SK-N-SH (cell line): ENCODE measurements at regions not wholly inside any gene's neighbourhood (a gene's known extent, or its start where the extent isn't known, plus 50 kb on each side); places are given as distances from the start of the nearest gene placed in this dataset.

Experiments
- CTCF ChIA-PET: fragments of 300-600, 350-600 bp; formaldehyde crosslinking; extraction: SDS; loops from one replicate; lab custom pipeline; 2021; lab: Yijun Ruan, JAX
- POLR2A ChIA-PET: fragments of 350-600 bp; sonication (Branson Sonifier 250); formaldehyde crosslinking; extraction: SDS; loops from one replicate; lab custom pipeline; 2020; ENCODE audit warnings: antibody characterized with exemption, inconsistent platforms; lab: Yijun Ruan, JAX
- DNase-seq: peaks from one replicate; pipeline ENCODE4 v3.0.0; 2012
- H2AFZ ChIP-seq: fragments of 200-600 bp; sonication (generic); 2 replicates; pipeline ENCODE4 v1.8.1; 2016; ENCODE audit warnings: antibody characterized with exemption, mild to moderate bottlenecking, low read depth
- H3F3A ChIP-seq: fragments of 200-600 bp; sonication (generic); replicated peaks from 2 replicates; pipeline ENCODE3; 2016; ENCODE audit warnings: antibody characterized with exemption, mild to moderate bottlenecking; ENCODE audit not compliant: insufficient read depth
- H3K27ac ChIP-seq, 2 experiments: fragments of 200-500 bp in 1 of 2; fragments of 200-600 bp in 1 of 2; sonication (Bioruptor generic) in 1 of 2; sonication (generic), shearing (Covaris generic) in 1 of 2; 2 replicates each; pipeline versions ENCODE4 v1.5.1 to v1.6.1; 2014 to 2016; ENCODE audit warnings: low read depth in 2 of 2, inconsistent platforms in 1 of 2, low read length in 1 of 2, mild to moderate bottlenecking in 1 of 2, mixed read lengths in 1 of 2
- H3K27me3 ChIP-seq: fragments of 200-600 bp; sonication (generic), shearing (Covaris generic); 2 replicates; pipeline ENCODE4 v1.6.1; 2016; ENCODE audit warnings: mixed run types; ENCODE audit not compliant: insufficient read depth
- H3K36me3 ChIP-seq, 2 experiments: fragments of 200-500 bp in 1 of 2; fragments of 200-600 bp in 1 of 2; sonication (Bioruptor generic) in 1 of 2; sonication (generic) in 1 of 2; replicated peaks in 1 of 2; 2 replicates each; pipeline versions ENCODE3 to v1.5.1; 2014 to 2016; ENCODE audit warnings: low read length in 1 of 2, mild to moderate bottlenecking in 1 of 2; ENCODE audit not compliant: insufficient read depth in 2 of 2, control insufficient read depth in 1 of 2
- H3K4me1 ChIP-seq, 2 experiments: fragments of 200-500 bp in 1 of 2; fragments of 200-600 bp in 1 of 2; sonication (Bioruptor generic) in 1 of 2; sonication (generic), shearing (Covaris generic) in 1 of 2; 2 replicates each; pipeline versions ENCODE4 v1.5.1 to v1.6.1; 2014 to 2016; ENCODE audit warnings: low read depth in 1 of 2, low read length in 1 of 2, mixed run types in 1 of 2; ENCODE audit not compliant: insufficient read depth in 2 of 2, control insufficient read depth in 1 of 2
- H3K4me2 ChIP-seq: fragments of 200-600 bp; sonication (generic), shearing (Covaris generic); 2 replicates; pipeline ENCODE4 v1.6.1; 2017; ENCODE audit warnings: mixed run types
- H3K4me3 ChIP-seq, 2 experiments: fragments of 200-500 bp in 1 of 2; fragments of 200-600 bp in 1 of 2; sonication (Bioruptor generic) in 1 of 2; sonication (generic), shearing (Covaris generic) in 1 of 2; 2 replicates each; pipeline versions ENCODE4 v1.5.1 to v1.8.1; 2014 to 2016; ENCODE audit warnings: low read depth in 2 of 2, inconsistent platforms in 1 of 2, low read length in 1 of 2, mild to moderate bottlenecking in 1 of 2, mixed read lengths in 1 of 2, moderate library complexity in 1 of 2
- H3K79me2 ChIP-seq: fragments of 200-600 bp; sonication (generic); 2 replicates; pipeline ENCODE4 v1.8.1; 2017; ENCODE audit warnings: mild to moderate bottlenecking; ENCODE audit not compliant: insufficient read depth
- H3K9ac ChIP-seq: fragments of 200-600 bp; sonication (generic); 2 replicates; pipeline ENCODE4 v1.6.1; 2017; ENCODE audit warnings: mixed run types
- H3K9me2 ChIP-seq: fragments of 200-600 bp; sonication (generic); 2 replicates; pipeline ENCODE4 v1.6.1; 2017; ENCODE audit warnings: mixed run types
- H3K9me3 ChIP-seq: fragments of 200-600 bp; sonication (generic); 2 replicates; pipeline ENCODE4 v1.6.1; 2017; ENCODE audit warnings: mixed run types, mild to moderate bottlenecking, moderate library complexity
- H4K20me1 ChIP-seq: fragments of 200-600 bp; sonication (generic); 2 replicates; pipeline ENCODE4 v1.6.1; 2017; ENCODE audit warnings: mild to moderate bottlenecking, mixed run types; ENCODE audit not compliant: insufficient read depth
- GABPA ChIP-seq: IDR thresholded peaks from 2 replicates; pipeline ENCODE4 v1.4.0; 2012; ENCODE audit warnings: low read depth, mild to moderate bottlenecking
- GATA2 ChIP-seq: sonication (generic); formaldehyde crosslinking; IDR thresholded peaks from 2 replicates; pipeline ENCODE4 v1.5.0; 2020; ENCODE audit warnings: mild to moderate bottlenecking, missing genetic modification reagents
- JUND ChIP-seq: IDR thresholded peaks from 2 replicates; pipeline ENCODE4 v1.4.0; 2012
- MAX ChIP-seq: IDR thresholded peaks from 2 replicates; pipeline ENCODE4 v1.4.0; 2012; ENCODE audit warnings: low read depth
- NRF1 ChIP-seq: IDR thresholded peaks from 2 replicates; pipeline ENCODE4 v1.6.1; 2012; ENCODE audit warnings: low read depth, mild to moderate bottlenecking, low read length
- POLR2AphosphoS5 ChIP-seq: IDR thresholded peaks from 2 replicates; pipeline ENCODE4 v1.6.1; 2012; ENCODE audit warnings: low read depth, low read length
- REST ChIP-seq: IDR thresholded peaks from 2 replicates; pipeline ENCODE4 v1.6.1; 2012; ENCODE audit warnings: mild to moderate bottlenecking, low read depth, low read length, moderate library complexity
- RFX5 ChIP-seq: IDR thresholded peaks from 2 replicates; pipeline ENCODE4 v1.6.1; 2012; ENCODE audit warnings: mild to moderate bottlenecking, improper control_type of control experiment, low read length
- USF1 ChIP-seq: IDR thresholded peaks from 2 replicates; pipeline ENCODE4 v1.4.0; 2012; ENCODE audit warnings: low read depth, borderline replicate concordance
- WGBS: methylation state at CpG from one replicate; pipeline ENCODE4 v1.1.6; 2017; ENCODE audit warnings: low lambda C conversion rate; 5-methylcytosine and 5-hydroxymethylcytosine counted together

DNA sequence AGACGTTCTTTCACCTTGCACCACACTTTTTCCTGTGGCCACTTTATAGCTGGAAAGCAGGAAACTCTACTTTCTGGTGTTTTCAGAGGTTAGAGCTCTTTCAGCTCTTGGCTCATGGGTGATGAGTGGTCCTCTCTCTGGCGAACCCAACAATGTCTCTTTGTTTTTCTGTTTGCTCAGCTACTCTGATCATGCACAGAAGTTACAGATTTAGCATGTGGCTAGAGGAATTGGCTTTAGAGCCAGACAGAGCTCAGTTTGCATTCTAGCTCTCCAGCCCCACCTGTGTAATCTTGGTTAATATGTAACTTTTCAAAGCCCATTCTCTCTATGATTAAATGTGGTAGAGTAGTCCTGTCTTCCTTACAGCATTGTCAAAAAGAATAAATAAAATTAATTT, 225.2 kb downstream of the HAPSTR1 start:
- no peaks in the 10 kb centered on the region for H3K9me2 ChIP-seq
- no peaks in the 10 kb centered on the region for H4K20me1 ChIP-seq
- no peak for TF ChIP-seq POLR2AphosphoS5
- no peak for TF ChIP-seq RFX5
- no peak for TF ChIP-seq JUND
- TF ChIP-seq NRF1 = no peak
- no peak for TF ChIP-seq USF1
- no peak for TF ChIP-seq REST
- H3K4me3 ChIP-seq = no peak overlapping the region
- 5% methylated on average over 2 of the region's 2 CpGs for WGBS
- H3F3A ChIP-seq = no peaks in the 10 kb centered on the region
- H3K36me3 ChIP-seq = no peaks in the 10 kb centered on the region
- DNase-seq = no peak
- H3K4me1 ChIP-seq = no peaks in the 10 kb centered on the region
- ChIA-PET CTCF (interaction anchor here (1.3 kb wide), 1 partner anchor 19 kb away, joined by 3 read pairs; no protein-coding TSS in a partner anchor), POLR2A (no interaction called here)
- no peaks in the 10 kb centered on the region for H3K27me3 ChIP-seq
- no peak overlapping the region for H3K9ac ChIP-seq
- H3K79me2 ChIP-seq = no peaks in the 10 kb centered on the region
- H3K27ac ChIP-seq = no peak overlapping the region
- no peak overlapping the region for H3K4me2 ChIP-seq
- H3K9me3 ChIP-seq = no peaks in the 10 kb centered on the region
- no peak overlapping the region for H2AFZ ChIP-seq

DNA sequence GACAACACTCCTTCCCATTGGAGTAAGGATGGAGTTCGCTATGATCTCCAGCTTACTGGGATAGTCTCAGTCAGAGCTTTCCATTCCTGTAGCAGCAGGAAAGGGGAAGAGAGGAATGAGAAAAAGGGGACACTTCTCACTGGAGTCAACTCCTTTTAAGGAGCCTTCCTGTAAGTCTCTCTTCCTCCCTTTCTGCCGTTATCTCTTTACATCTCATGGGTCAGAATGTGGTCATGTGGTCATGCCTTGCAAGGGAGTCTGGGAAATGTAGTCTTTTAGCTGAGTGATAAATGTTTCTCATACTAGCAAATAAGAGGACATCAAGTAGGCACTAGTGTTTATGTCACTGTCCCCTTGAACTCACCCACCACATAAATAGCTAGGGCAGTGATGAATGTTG, 227.3 kb downstream of the HAPSTR1 start:
- CTCF ChIA-PET = interaction anchor here (1.0 kb wide), 1 partner anchor 22 kb away, joined by 4 read pairs; no protein-coding TSS in a partner anchor
- POLR2A ChIA-PET = no interaction called here
- Histone ChIP-seq H4K20me1 (no peaks in the 10 kb centered on the region), H3K9ac (no peak overlapping the region), H3K4me2 (no peak overlapping the region), H3K4me3 (no peak overlapping the region), H3K27me3 (no peaks in the 10 kb centered on the region), H3F3A (no peaks in the 10 kb centered on the region), H3K9me3 (no peaks in the 10 kb centered on the region), H3K79me2 (no peaks in the 10 kb centered on the region), H3K4me1 (no peaks in the 10 kb centered on the region), H3K9me2 (no peaks in the 10 kb centered on the region), H3K27ac (no peak overlapping the region), H3K36me3 (no peaks in the 10 kb centered on the region), H2AFZ (no peak overlapping the region)
- 7% methylated on average over 2 of the region's 2 CpGs for WGBS
- TF ChIP-seq GATA2 = no peak
- no peak for TF ChIP-seq GABPA
- TF ChIP-seq MAX = no peak
- DNase-seq = no peak
